H1 (cell line): ENCODE measurements at regions not wholly inside any gene's neighbourhood (a gene's known extent, or its start where the extent isn't known, plus 50 kb on each side); places are given as distances from the start of the nearest gene placed in this dataset.

Experiments used
- CTCF ChIA-PET: fragments of 300-600 bp; sonication (Branson Sonifier 250); formaldehyde crosslinking; loops from one replicate; lab custom pipeline; 2021; ENCODE audit not compliant: partially characterized antibody; lab: Charles Lee
- POLR2A ChIA-PET: fragments of 300-600 bp; sonication (Branson Sonifier 250); formaldehyde crosslinking; loops from one replicate; lab custom pipeline; 2021; ENCODE audit warnings: inconsistent platforms; ENCODE audit not compliant: partially characterized antibody; lab: Charles Lee
- DNase-seq, 2 experiments: peaks; one replicate each; pipeline versions ENCODE4 v3.0.0 to v3.0.0-alpha.2; 2010 to 2022; ENCODE audit warnings: low spot score in 2 of 2, low read depth in 1 of 2, mixed read lengths in 1 of 2
- FAIRE-seq: peaks from 2 replicates; lab custom pipeline; 2011; peaks lifted over from hg19 to GRCh38; lab: Jason Lieb, UNC
- H2AFZ ChIP-seq: 2 replicates; pipeline ENCODE4 v1.8.1; 2012; ENCODE audit warnings: low read length, inconsistent platforms
- H2AK5ac ChIP-seq: 2 replicates; pipeline ENCODE4 v1.6.1; 2013; ENCODE audit warnings: low read depth, low read length
- H2BK120ac ChIP-seq: replicated peaks from 2 replicates; pipeline ENCODE3; 2013; ENCODE audit warnings: low read depth, low read length, inconsistent platforms
- H2BK12ac ChIP-seq: 2 replicates; pipeline ENCODE4 v1.6.1; 2013; ENCODE audit warnings: low read depth, low read length
- H2BK15ac ChIP-seq: 2 replicates; pipeline ENCODE4 v1.6.1; 2013; ENCODE audit warnings: low read length
- H2BK20ac ChIP-seq: 2 replicates; pipeline ENCODE4 v1.6.1; 2013; ENCODE audit warnings: low read length
- H2BK5ac ChIP-seq: 2 replicates; pipeline ENCODE4 v1.6.1; 2013; ENCODE audit warnings: low read depth, low read length
- H3K14ac ChIP-seq: 2 replicates; pipeline ENCODE4 v1.6.1; 2013; ENCODE audit warnings: inconsistent platforms; ENCODE audit not compliant: insufficient read length
- H3K18ac ChIP-seq: 2 replicates; pipeline ENCODE4 v1.6.1; 2013; ENCODE audit warnings: low read length; ENCODE audit errors: extremely low read depth
- H3K23ac ChIP-seq: 2 replicates; pipeline ENCODE4 v1.6.1; 2013; ENCODE audit warnings: inconsistent platforms; ENCODE audit not compliant: insufficient read length
- H3K23me2 ChIP-seq: 2 replicates; pipeline ENCODE4 v1.6.1; 2013; ENCODE audit warnings: low read depth, low read length
- H3K27ac ChIP-seq: 2 replicates; pipeline ENCODE4 v1.6.1; 2011; ENCODE audit warnings: low read depth, low read length, inconsistent platforms
- H3K27me3 ChIP-seq, 4 experiments: replicated peaks in 1 of 4; 1 replicate in 1 of 4; 2 replicates in 3 of 4; pipeline versions ENCODE4 v1.6.1 to v1.8.1; 2011 to 2013; ENCODE audit warnings: low read length in 3 of 4, mild to moderate bottlenecking in 3 of 4, inconsistent platforms in 2 of 4, mixed read lengths in 2 of 4, moderate library complexity in 1 of 4; ENCODE audit not compliant: control insufficient read depth in 3 of 4, insufficient read depth in 3 of 4; ENCODE audit errors: extremely low read depth in 1 of 4
- H3K36me3 ChIP-seq, 4 experiments: 2 replicates each; pipeline versions ENCODE4 v1.6.1 to v1.8.1; 2011 to 2013; ENCODE audit warnings: mild to moderate bottlenecking in 4 of 4, low read length in 3 of 4, moderate library complexity in 2 of 4, control low read depth in 1 of 4, inconsistent platforms in 1 of 4; ENCODE audit not compliant: insufficient read depth in 4 of 4, control insufficient read depth in 2 of 4
- H3K4ac ChIP-seq: replicated peaks from 2 replicates; pipeline ENCODE3; 2013; ENCODE audit warnings: low read length, low read depth, mixed read lengths, inconsistent platforms; ENCODE audit not compliant: insufficient read length
- H3K4me1 ChIP-seq, 4 experiments: replicated peaks in 1 of 4; 1 replicate in 1 of 4; 2 replicates in 3 of 4; pipeline versions ENCODE4 v1.6.1 to v1.8.1; 2011 to 2013; ENCODE audit warnings: low read length in 3 of 4, inconsistent platforms in 2 of 4, mixed read lengths in 1 of 4; ENCODE audit not compliant: insufficient read depth in 4 of 4, control insufficient read depth in 3 of 4
- H3K4me2 ChIP-seq, 2 experiments: 2 replicates each; pipeline versions ENCODE4 v1.6.1 to v1.8.1; 2011 to 2013; ENCODE audit warnings: low read depth in 2 of 2, low read length in 2 of 2, control low read depth in 1 of 2, inconsistent platforms in 1 of 2, mild to moderate bottlenecking in 1 of 2; ENCODE audit not compliant: insufficient read depth in 1 of 2
- H3K4me3 ChIP-seq, 4 experiments: fragments of 200-600, 300-600 bp in 1 of 4; sonication (generic), shearing (Covaris generic), sonication (Bioruptor Twin) in 1 of 4; 2 replicates each; pipeline versions ENCODE4 v1.5.1 to v1.8.1; 2011 to 2016; ENCODE audit warnings: low read length in 4 of 4, low read depth in 3 of 4, control low read depth in 2 of 4, inconsistent platforms in 2 of 4, mild to moderate bottlenecking in 2 of 4, mixed read lengths in 1 of 4, moderate library complexity in 1 of 4; ENCODE audit not compliant: insufficient read depth in 2 of 4; ENCODE audit errors: extremely low read depth in 1 of 4
- H3K56ac ChIP-seq: replicated peaks from 2 replicates; pipeline ENCODE3; 2013; ENCODE audit warnings: low read depth, mild to moderate bottlenecking, mixed read lengths, low read length, inconsistent platforms; ENCODE audit not compliant: insufficient read length
- H3K79me1 ChIP-seq: 2 replicates; pipeline ENCODE4 v1.6.1; 2013; ENCODE audit warnings: low read depth, low read length, control low read depth
- H3K79me2 ChIP-seq, 2 experiments: 2 replicates each; pipeline versions ENCODE4 v1.6.1 to v1.8.1; 2012 to 2013; ENCODE audit warnings: low read length in 2 of 2, mild to moderate bottlenecking in 2 of 2, inconsistent platforms in 1 of 2; ENCODE audit not compliant: insufficient read depth in 2 of 2, control insufficient read depth in 1 of 2
- H3K9ac ChIP-seq, 4 experiments: replicated peaks in 1 of 4; 1 replicate in 1 of 4; 2 replicates in 3 of 4; pipeline versions ENCODE4 v1.6.1 to v1.8.1; 2011 to 2013; ENCODE audit warnings: low read depth in 3 of 4, low read length in 3 of 4, control low read depth in 2 of 4, mild to moderate bottlenecking in 2 of 4, moderate library complexity in 2 of 4, inconsistent platforms in 1 of 4; ENCODE audit errors: extremely low read depth in 1 of 4
- H3K9me3 ChIP-seq, 2 experiments: 2 replicates each; pipeline versions ENCODE4 v1.6.1 to v1.8.1; 2012 to 2013; ENCODE audit warnings: mild to moderate bottlenecking in 2 of 2, moderate library complexity in 2 of 2, control low read depth in 1 of 2, inconsistent platforms in 1 of 2, low read depth in 1 of 2, low read length in 1 of 2, mixed read lengths in 1 of 2; ENCODE audit not compliant: insufficient read depth in 2 of 2
- H4K20me1 ChIP-seq, 2 experiments: replicated peaks in 1 of 2; 2 replicates each; pipeline versions ENCODE3 to v1.8.1; 2011 to 2013; ENCODE audit warnings: inconsistent platforms in 2 of 2, low read length in 2 of 2, mild to moderate bottlenecking in 1 of 2; ENCODE audit not compliant: insufficient read depth in 2 of 2, control insufficient read depth in 1 of 2
- H4K5ac ChIP-seq: 2 replicates; pipeline ENCODE4 v1.6.1; 2013; ENCODE audit warnings: low read length, low read depth, mixed read lengths, inconsistent platforms; ENCODE audit not compliant: insufficient read length
- H4K8ac ChIP-seq: 2 replicates; pipeline ENCODE4 v1.8.0; 2013; ENCODE audit warnings: mild to moderate bottlenecking, moderate library complexity, low read length, inconsistent platforms; ENCODE audit not compliant: insufficient read depth; ENCODE audit errors: extremely low read depth
- H4K91ac ChIP-seq: replicated peaks from 2 replicates; pipeline ENCODE3; 2013; ENCODE audit warnings: low read length, mixed read lengths, inconsistent platforms; ENCODE audit not compliant: insufficient read length
- whole genome bisulfite sequencing, 2 experiments: shearing (Covaris generic) in 1 of 2; methylation state at CpG; one replicate each; pipeline versions ENCODE4 v1.1.6 to v1.1.7; 2013 to 2015; ENCODE audit warnings: low lambda C conversion rate in 2 of 2, mixed read lengths in 2 of 2, inconsistent platforms in 1 of 2, low coverage in 1 of 2, missing lambda C conversion rate in 1 of 2; ENCODE audit not compliant: insufficient replicate concordance in 2 of 2, insufficient coverage in 1 of 2, insufficient read length in 1 of 2; ENCODE audit errors: extremely low coverage in 1 of 2, missing lambda C conversion rate in 1 of 2; 5-methylcytosine and 5-hydroxymethylcytosine counted together
- TF ChIP-seq, protein P1 (sequence below): fragments of 300-600 bp; sonication (generic); IDR thresholded peaks from 2 replicates; pipeline ENCODE4 v1.7.1; 2012; ENCODE audit warnings: low read length, moderate library complexity, mild to moderate bottlenecking, inconsistent platforms; ENCODE audit not compliant: insufficient replicate concordance

DNA sequence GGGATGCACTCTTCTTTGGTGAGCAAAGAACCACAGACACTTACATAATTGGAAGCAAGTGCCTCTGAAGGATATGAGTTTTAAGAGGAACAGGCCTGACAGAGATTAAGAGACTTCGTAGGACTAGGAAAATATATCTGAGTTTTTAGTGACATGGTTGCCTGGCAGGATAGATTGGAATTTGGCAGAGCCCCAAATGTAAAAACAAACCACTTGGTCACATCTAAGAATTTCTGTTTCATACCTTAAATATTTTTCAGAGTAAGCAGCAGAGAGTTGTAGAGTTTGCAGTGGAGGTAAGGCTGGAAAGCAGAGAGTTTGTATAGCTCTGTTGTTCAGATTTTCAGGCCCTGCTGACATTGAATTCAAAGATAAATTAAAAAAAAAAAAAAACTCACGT, 150.1 kb upstream of the MAGEB2 start:
- no peaks in the 10 kb centered on the region for H3K79me2 ChIP-seq
- no peak overlapping the region for H3K56ac ChIP-seq
- H2AK5ac ChIP-seq, result no peak overlapping the region
- no peak overlapping the region for H2BK15ac ChIP-seq
- ChIA-PET POLR2A (no interaction called here), CTCF (interaction anchor here (0.6 to 0.7 kb wide), 2 partner anchors 161 to 407 kb away, joined by 3 to 4 read pairs; no protein-coding TSS in a partner anchor)
- 92% methylated on average over 2 of the region's 2 CpGs; no CpG with 5 or more reads in 1 of the 2 experiments for WGBS, 2 experiments
- no peak overlapping the region for H2AFZ ChIP-seq
- H3K79me1 ChIP-seq, result no peaks in the 10 kb centered on the region
- DNase-seq, result no peak
- no peak overlapping the region for H3K9ac ChIP-seq
- no peak overlapping the region for H2BK20ac ChIP-seq
- no peak overlapping the region for H3K27ac ChIP-seq
- H2BK5ac ChIP-seq, result no peak overlapping the region
- no peaks in the 10 kb centered on the region for H3K36me3 ChIP-seq
- no peaks in the 10 kb centered on the region for H3K23me2 ChIP-seq
- no peak overlapping the region for H3K18ac ChIP-seq
- no peak for FAIRE-seq
- H4K20me1 ChIP-seq, result no peaks in the 10 kb centered on the region
- no peak overlapping the region for H3K4me2 ChIP-seq
- no peak overlapping the region for H3K4me3 ChIP-seq
- no peak overlapping the region for H4K91ac ChIP-seq
- H2BK120ac ChIP-seq, result no peak overlapping the region
- no peaks in the 10 kb centered on the region for H3K9me3 ChIP-seq
- no peak overlapping the region for H3K4ac ChIP-seq
- H3K4me1 ChIP-seq, result no peaks in the 10 kb centered on the region
- no peak overlapping the region for H4K5ac ChIP-seq
- H4K8ac ChIP-seq, result no peak overlapping the region
- H3K14ac ChIP-seq, result no peak overlapping the region
- H3K23ac ChIP-seq, result no peak overlapping the region
- H3K27me3 ChIP-seq, result no peaks in the 10 kb centered on the region
- H2BK12ac ChIP-seq, result no peak overlapping the region
- TF ChIP-seq, protein P1, sequence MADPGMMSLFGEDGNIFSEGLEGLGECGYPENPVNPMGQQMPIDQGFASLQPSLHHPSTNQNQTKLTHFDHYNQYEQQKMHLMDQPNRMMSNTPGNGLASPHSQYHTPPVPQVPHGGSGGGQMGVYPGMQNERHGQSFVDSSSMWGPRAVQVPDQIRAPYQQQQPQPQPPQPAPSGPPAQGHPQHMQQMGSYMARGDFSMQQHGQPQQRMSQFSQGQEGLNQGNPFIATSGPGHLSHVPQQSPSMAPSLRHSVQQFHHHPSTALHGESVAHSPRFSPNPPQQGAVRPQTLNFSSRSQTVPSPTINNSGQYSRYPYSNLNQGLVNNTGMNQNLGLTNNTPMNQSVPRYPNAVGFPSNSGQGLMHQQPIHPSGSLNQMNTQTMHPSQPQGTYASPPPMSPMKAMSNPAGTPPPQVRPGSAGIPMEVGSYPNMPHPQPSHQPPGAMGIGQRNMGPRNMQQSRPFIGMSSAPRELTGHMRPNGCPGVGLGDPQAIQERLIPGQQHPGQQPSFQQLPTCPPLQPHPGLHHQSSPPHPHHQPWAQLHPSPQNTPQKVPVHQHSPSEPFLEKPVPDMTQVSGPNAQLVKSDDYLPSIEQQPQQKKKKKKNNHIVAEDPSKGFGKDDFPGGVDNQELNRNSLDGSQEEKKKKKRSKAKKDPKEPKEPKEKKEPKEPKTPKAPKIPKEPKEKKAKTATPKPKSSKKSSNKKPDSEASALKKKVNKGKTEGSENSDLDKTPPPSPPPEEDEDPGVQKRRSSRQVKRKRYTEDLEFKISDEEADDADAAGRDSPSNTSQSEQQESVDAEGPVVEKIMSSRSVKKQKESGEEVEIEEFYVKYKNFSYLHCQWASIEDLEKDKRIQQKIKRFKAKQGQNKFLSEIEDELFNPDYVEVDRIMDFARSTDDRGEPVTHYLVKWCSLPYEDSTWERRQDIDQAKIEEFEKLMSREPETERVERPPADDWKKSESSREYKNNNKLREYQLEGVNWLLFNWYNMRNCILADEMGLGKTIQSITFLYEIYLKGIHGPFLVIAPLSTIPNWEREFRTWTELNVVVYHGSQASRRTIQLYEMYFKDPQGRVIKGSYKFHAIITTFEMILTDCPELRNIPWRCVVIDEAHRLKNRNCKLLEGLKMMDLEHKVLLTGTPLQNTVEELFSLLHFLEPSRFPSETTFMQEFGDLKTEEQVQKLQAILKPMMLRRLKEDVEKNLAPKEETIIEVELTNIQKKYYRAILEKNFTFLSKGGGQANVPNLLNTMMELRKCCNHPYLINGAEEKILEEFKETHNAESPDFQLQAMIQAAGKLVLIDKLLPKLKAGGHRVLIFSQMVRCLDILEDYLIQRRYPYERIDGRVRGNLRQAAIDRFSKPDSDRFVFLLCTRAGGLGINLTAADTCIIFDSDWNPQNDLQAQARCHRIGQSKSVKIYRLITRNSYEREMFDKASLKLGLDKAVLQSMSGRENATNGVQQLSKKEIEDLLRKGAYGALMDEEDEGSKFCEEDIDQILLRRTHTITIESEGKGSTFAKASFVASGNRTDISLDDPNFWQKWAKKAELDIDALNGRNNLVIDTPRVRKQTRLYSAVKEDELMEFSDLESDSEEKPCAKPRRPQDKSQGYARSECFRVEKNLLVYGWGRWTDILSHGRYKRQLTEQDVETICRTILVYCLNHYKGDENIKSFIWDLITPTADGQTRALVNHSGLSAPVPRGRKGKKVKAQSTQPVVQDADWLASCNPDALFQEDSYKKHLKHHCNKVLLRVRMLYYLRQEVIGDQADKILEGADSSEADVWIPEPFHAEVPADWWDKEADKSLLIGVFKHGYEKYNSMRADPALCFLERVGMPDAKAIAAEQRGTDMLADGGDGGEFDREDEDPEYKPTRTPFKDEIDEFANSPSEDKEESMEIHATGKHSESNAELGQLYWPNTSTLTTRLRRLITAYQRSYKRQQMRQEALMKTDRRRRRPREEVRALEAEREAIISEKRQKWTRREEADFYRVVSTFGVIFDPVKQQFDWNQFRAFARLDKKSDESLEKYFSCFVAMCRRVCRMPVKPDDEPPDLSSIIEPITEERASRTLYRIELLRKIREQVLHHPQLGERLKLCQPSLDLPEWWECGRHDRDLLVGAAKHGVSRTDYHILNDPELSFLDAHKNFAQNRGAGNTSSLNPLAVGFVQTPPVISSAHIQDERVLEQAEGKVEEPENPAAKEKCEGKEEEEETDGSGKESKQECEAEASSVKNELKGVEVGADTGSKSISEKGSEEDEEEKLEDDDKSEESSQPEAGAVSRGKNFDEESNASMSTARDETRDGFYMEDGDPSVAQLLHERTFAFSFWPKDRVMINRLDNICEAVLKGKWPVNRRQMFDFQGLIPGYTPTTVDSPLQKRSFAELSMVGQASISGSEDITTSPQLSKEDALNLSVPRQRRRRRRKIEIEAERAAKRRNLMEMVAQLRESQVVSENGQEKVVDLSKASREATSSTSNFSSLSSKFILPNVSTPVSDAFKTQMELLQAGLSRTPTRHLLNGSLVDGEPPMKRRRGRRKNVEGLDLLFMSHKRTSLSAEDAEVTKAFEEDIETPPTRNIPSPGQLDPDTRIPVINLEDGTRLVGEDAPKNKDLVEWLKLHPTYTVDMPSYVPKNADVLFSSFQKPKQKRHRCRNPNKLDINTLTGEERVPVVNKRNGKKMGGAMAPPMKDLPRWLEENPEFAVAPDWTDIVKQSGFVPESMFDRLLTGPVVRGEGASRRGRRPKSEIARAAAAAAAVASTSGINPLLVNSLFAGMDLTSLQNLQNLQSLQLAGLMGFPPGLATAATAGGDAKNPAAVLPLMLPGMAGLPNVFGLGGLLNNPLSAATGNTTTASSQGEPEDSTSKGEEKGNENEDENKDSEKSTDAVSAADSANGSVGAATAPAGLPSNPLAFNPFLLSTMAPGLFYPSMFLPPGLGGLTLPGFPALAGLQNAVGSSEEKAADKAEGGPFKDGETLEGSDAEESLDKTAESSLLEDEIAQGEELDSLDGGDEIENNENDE, result no peak
